ENCODE measurements at regions not wholly inside any gene's neighbourhood (a gene's known extent, or its start where the extent isn't known, plus 50 kb on each side); places are given as distances from the start of the nearest gene placed in this dataset.

DNA sequence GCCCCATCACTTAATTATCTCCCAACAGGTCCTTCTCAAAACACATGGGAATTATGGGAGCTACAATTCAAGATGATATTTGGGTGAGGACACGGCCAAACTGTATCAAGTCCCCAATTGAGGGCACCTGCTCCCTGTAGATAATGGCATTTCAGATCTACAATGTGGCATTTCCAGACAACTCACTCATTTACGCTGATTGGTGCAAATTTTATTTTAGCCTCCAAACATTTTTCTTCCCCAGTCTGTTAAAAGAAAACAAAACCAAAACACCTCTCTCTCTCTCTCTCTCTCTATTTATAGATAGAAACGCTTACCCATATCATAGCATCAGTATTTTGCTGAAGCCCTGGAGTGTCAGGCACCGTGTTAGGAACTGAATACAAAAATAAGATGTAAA is 148.7 kb upstream of the KLF6 start:
- TF ChIP-seq EP300 (IDR thresholded peaks at IDR 0.05; ENCODE audit: borderline replicate concordance) (no peak), EGR1 (IDR thresholded peaks at IDR 0.05) (no peak)
- TF ChIP-seq, protein P1, sequence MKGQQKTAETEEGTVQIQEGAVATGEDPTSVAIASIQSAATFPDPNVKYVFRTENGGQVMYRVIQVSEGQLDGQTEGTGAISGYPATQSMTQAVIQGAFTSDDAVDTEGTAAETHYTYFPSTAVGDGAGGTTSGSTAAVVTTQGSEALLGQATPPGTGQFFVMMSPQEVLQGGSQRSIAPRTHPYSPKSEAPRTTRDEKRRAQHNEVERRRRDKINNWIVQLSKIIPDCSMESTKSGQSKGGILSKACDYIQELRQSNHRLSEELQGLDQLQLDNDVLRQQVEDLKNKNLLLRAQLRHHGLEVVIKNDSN (IDR thresholded peaks at IDR 0.05) = no peak
- TF ChIP-seq, protein P2, sequence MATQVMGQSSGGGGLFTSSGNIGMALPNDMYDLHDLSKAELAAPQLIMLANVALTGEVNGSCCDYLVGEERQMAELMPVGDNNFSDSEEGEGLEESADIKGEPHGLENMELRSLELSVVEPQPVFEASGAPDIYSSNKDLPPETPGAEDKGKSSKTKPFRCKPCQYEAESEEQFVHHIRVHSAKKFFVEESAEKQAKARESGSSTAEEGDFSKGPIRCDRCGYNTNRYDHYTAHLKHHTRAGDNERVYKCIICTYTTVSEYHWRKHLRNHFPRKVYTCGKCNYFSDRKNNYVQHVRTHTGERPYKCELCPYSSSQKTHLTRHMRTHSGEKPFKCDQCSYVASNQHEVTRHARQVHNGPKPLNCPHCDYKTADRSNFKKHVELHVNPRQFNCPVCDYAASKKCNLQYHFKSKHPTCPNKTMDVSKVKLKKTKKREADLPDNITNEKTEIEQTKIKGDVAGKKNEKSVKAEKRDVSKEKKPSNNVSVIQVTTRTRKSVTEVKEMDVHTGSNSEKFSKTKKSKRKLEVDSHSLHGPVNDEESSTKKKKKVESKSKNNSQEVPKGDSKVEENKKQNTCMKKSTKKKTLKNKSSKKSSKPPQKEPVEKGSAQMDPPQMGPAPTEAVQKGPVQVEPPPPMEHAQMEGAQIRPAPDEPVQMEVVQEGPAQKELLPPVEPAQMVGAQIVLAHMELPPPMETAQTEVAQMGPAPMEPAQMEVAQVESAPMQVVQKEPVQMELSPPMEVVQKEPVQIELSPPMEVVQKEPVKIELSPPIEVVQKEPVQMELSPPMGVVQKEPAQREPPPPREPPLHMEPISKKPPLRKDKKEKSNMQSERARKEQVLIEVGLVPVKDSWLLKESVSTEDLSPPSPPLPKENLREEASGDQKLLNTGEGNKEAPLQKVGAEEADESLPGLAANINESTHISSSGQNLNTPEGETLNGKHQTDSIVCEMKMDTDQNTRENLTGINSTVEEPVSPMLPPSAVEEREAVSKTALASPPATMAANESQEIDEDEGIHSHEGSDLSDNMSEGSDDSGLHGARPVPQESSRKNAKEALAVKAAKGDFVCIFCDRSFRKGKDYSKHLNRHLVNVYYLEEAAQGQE (IDR thresholded peaks at IDR 0.05; ENCODE audit: low read depth) = no peak

DNA sequence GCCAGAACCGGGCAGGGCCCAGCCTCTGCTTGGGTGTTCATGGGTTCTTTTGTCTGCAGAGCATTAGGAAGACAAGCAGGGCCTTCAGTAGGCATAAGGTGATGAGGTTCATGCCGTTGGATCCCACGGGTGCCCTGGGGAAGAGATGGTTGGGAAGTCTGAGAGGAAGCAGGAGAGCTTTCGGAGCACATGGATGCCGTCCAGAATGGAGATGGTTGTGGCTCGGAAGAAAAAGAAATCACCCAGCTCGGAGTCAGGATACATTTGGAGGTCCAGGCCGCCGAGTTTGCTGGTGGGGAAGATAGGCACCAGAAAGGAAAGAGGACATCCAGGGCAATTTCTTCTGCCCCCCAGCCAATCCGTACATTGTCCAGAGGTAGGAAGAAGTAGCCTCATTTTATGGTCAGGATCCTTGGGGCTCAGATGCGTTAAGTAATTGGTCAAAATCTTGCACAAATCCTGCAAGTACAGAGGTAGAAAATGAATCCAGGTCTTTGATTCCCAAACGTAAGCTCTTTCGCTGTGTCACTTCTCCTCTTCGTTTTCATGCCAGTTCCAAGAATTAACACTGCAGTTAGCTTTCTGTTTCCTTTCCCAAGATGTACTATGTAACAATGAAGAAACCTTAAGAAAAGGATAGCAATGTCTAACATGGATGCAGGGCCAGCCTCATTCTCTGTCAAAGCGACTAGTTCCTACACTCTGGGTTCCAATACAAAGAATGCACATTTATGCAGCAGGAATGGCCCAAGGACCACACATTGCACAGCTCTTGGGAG is 147.8 kb upstream of the KLF6 start:
- TF ChIP-seq TAF1 (IDR thresholded peaks at IDR 0.05; ENCODE audit: low read depth) = no peak
- no peak for TF ChIP-seq YY1 (IDR thresholded peaks at IDR 0.05; ENCODE audit: low read depth)
- TF ChIP-seq NFIC (IDR thresholded peaks at IDR 0.05) = no peak
- TF ChIP-seq CEBPB (IDR thresholded peaks at IDR 0.05) = no peak
- no peak for TF ChIP-seq TEAD4 (IDR thresholded peaks at IDR 0.05)
- TF ChIP-seq, protein P3, sequence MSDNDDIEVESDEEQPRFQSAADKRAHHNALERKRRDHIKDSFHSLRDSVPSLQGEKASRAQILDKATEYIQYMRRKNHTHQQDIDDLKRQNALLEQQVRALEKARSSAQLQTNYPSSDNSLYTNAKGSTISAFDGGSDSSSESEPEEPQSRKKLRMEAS (IDR thresholded peaks at IDR 0.05) = no peak
- TF ChIP-seq ZBTB7A (IDR thresholded peaks at IDR 0.05; ENCODE audit: low read depth) = no peak
- TF ChIP-seq EGR1 (IDR thresholded peaks at IDR 0.05) = no peak
- TF ChIP-seq, protein P1 (IDR thresholded peaks at IDR 0.05) = no peak
- no peak for TF ChIP-seq FOXM1 (IDR thresholded peaks at IDR 0.05; ENCODE audit: borderline replicate concordance, low read depth)
- TF ChIP-seq EP300 (IDR thresholded peaks at IDR 0.05; ENCODE audit: borderline replicate concordance) = no peak
- TF ChIP-seq, protein P2 (IDR thresholded peaks at IDR 0.05; ENCODE audit: low read depth) = no peak
- no peak for TF ChIP-seq TCF12 (IDR thresholded peaks at IDR 0.05; ENCODE audit: low read depth)
- no peak for TF ChIP-seq CREB1 (IDR thresholded peaks at IDR 0.05; ENCODE audit: low read depth)
- no peak for TF ChIP-seq RAD21 (IDR thresholded peaks at IDR 0.05; ENCODE audit: low read depth)

DNA sequence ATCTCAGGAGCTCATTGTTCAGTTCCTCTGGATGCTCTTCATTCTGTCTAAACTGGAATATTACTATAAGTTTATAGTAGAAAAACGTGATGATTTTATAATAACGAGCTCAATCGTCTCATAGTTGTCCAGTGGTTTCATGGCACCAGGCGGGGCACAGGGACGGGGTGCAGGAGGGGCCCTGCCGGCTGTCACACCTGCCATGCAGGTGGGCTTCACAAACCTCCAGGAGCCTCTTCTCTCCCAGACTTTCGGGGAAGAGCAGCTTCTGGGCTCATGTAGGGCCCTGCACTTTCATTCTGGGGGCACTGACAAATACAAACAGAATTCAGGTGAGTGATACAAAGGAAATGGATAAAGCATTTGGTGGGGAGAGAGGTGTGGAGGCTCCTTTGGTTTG is 146.9 kb upstream of the KLF6 start:
- no peak for TF ChIP-seq FOXM1 (IDR thresholded peaks at IDR 0.05; ENCODE audit: borderline replicate concordance, low read depth)
- no peak for TF ChIP-seq TCF12 (IDR thresholded peaks at IDR 0.05; ENCODE audit: low read depth)
- TF ChIP-seq, protein P2 (IDR thresholded peaks at IDR 0.05; ENCODE audit: low read depth) = no peak
- TF ChIP-seq CREB1 (IDR thresholded peaks at IDR 0.05; ENCODE audit: low read depth) = no peak
- no peak for TF ChIP-seq ZBTB7A (IDR thresholded peaks at IDR 0.05; ENCODE audit: low read depth)
- TF ChIP-seq RAD21 (IDR thresholded peaks at IDR 0.05; ENCODE audit: low read depth) = no peak
- TF ChIP-seq EGR1 (IDR thresholded peaks at IDR 0.05) = no peak
- TF ChIP-seq, protein P1 (IDR thresholded peaks at IDR 0.05) = no peak
- TF ChIP-seq NFIC (IDR thresholded peaks at IDR 0.05) = no peak
- TF ChIP-seq CEBPB (IDR thresholded peaks at IDR 0.05) = no peak

DNA sequence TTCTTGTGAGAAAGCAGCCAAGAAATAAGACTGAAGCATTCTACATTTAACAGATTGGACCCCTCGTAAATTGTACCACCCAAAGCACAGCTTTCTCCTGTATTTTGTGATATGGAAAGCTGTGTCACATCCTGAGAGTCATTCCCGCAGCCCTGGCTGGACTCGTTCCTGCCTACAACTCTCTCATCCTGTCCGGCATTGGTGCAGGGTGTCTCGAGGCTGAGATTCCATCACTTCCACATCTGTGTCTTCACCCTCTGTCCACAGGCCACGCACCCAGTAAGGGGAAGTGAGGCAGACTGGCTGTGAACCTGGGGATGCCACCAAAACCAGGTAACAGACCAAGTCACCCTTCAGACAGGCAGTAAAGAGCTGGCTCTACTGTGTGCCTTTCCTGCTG is 146.2 kb upstream of the KLF6 start:
- TF ChIP-seq TAF1 (IDR thresholded peaks at IDR 0.05; ENCODE audit: low read depth) = no peak
- no peak for TF ChIP-seq TEAD4 (IDR thresholded peaks at IDR 0.05)
- TF ChIP-seq, protein P3 (IDR thresholded peaks at IDR 0.05) = no peak
- no peak for TF ChIP-seq NFIC (IDR thresholded peaks at IDR 0.05)
- no peak for TF ChIP-seq RAD21 (IDR thresholded peaks at IDR 0.05; ENCODE audit: low read depth)
- no peak for TF ChIP-seq ZBTB7A (IDR thresholded peaks at IDR 0.05; ENCODE audit: low read depth)
- TF ChIP-seq EGR1 (IDR thresholded peaks at IDR 0.05) = no peak
- no peak for TF ChIP-seq TCF12 (IDR thresholded peaks at IDR 0.05; ENCODE audit: low read depth)
- TF ChIP-seq YY1 (IDR thresholded peaks at IDR 0.05; ENCODE audit: low read depth) = no peak
- TF ChIP-seq EP300 (IDR thresholded peaks at IDR 0.05; ENCODE audit: borderline replicate concordance) = no peak
- TF ChIP-seq FOXM1 (IDR thresholded peaks at IDR 0.05; ENCODE audit: borderline replicate concordance, low read depth) = no peak
- TF ChIP-seq CEBPB (IDR thresholded peaks at IDR 0.05) = no peak
- TF ChIP-seq, protein P2 (IDR thresholded peaks at IDR 0.05; ENCODE audit: low read depth) = no peak
- TF ChIP-seq, protein P1 (IDR thresholded peaks at IDR 0.05) = no peak
- TF ChIP-seq CREB1 (IDR thresholded peaks at IDR 0.05; ENCODE audit: low read depth) = no peak

Data from Ishikawa (cell line).